ENCODE measurements at regions not wholly inside any gene's neighbourhood (a gene's known extent, or its start where the extent isn't known, plus 50 kb on each side); places are given as distances from the start of the nearest gene placed in this dataset.

DNA sequence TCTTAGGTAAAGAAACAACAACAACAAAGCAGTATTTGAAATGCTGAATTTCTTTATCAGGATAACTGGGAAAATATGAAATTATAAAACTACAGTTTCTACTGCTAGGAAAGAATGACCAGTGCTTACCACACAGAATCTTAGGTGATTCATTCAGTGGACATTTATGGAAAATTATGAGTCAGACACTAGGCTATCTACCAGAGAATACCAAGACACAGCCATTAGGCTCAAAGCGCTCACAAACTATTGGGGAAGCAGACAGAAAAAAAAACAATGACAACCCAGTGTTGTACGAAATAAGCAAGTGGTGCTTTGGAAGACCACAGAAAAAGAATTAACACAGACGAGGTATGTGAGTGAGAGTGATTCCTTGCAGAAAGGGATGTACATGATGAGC lies 1019.5 kb downstream of the PCDH9 start:
- TF ChIP-seq, protein P1, sequence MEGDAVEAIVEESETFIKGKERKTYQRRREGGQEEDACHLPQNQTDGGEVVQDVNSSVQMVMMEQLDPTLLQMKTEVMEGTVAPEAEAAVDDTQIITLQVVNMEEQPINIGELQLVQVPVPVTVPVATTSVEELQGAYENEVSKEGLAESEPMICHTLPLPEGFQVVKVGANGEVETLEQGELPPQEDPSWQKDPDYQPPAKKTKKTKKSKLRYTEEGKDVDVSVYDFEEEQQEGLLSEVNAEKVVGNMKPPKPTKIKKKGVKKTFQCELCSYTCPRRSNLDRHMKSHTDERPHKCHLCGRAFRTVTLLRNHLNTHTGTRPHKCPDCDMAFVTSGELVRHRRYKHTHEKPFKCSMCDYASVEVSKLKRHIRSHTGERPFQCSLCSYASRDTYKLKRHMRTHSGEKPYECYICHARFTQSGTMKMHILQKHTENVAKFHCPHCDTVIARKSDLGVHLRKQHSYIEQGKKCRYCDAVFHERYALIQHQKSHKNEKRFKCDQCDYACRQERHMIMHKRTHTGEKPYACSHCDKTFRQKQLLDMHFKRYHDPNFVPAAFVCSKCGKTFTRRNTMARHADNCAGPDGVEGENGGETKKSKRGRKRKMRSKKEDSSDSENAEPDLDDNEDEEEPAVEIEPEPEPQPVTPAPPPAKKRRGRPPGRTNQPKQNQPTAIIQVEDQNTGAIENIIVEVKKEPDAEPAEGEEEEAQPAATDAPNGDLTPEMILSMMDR (IDR thresholded peaks at IDR 0.05), result no peak
- TF ChIP-seq POLR2A (IDR thresholded peaks at IDR 0.05), result no peak
